ENCODE measurements at regions not wholly inside any gene's neighbourhood (a gene's known extent, or its start where the extent isn't known, plus 50 kb on each side); places are given as distances from the start of the nearest gene placed in this dataset.

DNA sequence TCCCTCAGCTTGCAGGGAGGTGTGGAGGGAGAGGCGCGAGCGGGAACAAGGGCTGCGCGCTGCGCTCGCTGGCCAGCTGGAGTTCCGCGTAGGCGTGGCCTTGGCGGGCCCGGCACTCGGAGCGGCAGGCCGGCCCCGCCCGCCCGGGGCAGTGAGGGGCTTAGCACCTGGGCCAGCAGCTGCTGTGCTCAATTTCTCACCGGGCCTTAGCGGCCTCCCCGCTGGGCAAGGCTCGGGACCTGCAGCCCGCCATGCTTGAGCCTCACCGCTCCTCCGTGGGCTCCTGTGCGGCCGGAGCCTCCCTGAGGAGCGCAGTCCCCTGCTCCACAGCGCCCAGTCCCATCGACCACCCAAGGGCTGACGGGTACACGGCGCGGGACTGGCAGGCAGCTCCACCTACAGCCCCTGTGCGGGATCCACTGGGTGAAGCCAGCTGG lies 1516.4 kb downstream of the EFNA5 start:
- no peak for DNase-seq

DNA sequence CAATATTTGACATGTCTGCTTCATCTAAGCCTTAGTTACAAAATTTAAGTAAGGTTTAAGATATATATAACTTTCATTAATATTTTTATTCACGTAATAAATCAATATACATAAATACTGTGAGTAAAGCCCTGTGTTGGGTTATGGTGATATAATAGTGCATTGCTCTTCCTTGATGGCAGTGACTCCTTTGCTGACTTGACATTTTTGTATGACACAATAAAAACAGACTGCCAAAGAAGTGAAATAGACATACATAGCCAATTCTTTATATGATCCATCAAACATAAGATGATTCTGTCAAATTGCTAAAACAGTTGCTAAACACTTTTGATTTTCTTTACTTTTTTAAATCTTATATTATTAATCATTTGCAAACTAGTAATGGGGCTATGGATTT lies 1518.2 kb downstream of the EFNA5 start:
- no peak for DNase-seq

DNA sequence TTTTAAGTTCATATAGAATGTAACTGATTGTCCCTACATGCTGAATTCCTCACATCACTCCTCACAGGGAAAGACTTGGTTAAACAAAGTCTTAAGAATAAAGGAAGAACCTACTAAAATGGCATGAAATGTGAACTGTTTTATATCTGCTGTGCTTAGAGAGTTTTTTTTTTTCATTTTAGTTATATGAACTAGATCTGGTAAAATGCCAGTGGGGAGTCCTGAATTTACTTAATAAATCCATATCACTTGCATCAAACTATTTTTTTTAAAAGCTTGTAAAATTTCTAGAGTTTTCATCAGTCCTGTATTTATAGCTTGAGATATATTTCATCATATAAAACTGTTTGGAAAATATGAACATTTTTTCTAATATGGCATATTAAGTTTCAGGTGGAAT lies 1528.6 kb downstream of the EFNA5 start:
- DNase-seq: no peak

GRCh38 chr5:106140101-106140500 lies 1530.6 kb downstream of the EFNA5 start:
- DNase-seq: no peak

GRCh38 chr5:106136061-106136460 lies 1534.7 kb downstream of the EFNA5 start:
- no peak for DNase-seq

DNA sequence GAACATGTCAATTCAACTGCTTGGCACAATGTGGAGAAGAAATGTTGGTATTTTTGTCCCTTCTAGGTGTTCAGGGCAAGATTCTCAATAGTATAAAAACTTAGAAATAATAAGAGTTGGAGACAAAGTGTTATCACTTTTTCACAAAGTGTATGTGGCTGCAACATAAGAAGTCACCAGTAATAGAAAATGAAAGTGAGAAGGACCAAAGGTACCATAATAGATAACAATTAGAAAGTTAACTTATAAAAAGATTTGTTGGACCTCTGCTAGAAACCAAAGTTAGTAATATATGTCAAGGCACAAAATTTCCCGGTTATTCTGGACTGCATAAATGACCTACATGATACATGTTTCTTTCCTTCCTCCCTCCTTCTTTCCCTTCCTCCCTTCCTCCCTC lies 1535.3 kb downstream of the EFNA5 start:
- no peak for DNase-seq

- no peak for DNase-seq
Measured at GRCh38 chr5:106134549-106134948, 1536.2 kb downstream of the EFNA5 start.

- DNase-seq: no peak
Measured at GRCh38 chr5:106127985-106128384, 1542.8 kb downstream of the EFNA5 start.

GRCh38 chr5:106127341-106127781 lies 1543.4 kb downstream of the EFNA5 start:
- no peak for DNase-seq

GRCh38 chr5:106121972-106122605 lies 1548.6 kb downstream of the EFNA5 start:
- no peak for DNase-seq

DNA sequence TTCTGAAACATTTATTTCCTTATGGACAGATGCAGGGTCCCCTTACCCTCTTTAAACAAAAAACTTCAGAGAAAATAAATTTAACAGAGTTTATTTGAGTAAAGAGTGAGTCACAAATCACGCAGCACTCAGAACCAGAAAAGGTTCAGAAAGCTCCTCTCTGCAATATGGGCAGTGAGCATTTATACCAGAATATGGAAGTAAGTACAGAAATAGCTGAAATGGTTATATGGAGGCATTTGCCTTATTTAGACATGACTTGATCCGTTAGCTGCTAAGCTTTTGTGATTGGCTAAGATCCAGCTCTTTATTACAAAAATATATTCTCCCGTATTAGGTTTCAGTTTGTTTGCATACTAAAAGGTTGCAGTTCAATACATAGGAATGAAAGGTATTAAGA lies 1554.1 kb downstream of the EFNA5 start:
- DNase-seq: no peak

- no peak for DNase-seq
Measured at GRCh38 chr5:106113922-106114321, 1556.8 kb downstream of the EFNA5 start.

- no peak for DNase-seq
Measured at GRCh38 chr5:106106384-106106783, 1564.4 kb downstream of the EFNA5 start.

GRCh38 chr5:106097340-106097739 lies 1573.4 kb downstream of the EFNA5 start:
- no peak for DNase-seq

GRCh38 chr5:106094839-106095238 lies 1575.9 kb downstream of the EFNA5 start:
- DNase-seq: no peak

DNA sequence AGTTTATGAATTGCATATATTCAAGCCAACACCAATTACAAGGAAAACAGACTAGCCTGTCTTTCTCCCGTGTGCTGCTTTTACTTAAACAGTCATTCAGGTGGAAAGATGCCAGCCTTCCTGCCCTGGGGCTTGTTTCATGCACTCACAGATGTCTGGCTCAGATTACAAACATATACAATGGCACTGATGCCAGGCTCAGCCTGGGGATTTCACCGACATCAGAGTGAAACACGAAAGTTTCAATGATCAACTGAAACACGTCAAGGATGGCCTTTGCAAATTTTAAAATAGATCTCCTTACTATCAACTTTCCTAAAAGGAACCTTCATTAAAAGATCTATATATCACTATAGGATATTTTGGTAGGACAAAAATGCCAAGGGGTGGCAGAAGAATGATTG lies 1576.5 kb downstream of the EFNA5 start:
- DNase-seq: no peak

DNA sequence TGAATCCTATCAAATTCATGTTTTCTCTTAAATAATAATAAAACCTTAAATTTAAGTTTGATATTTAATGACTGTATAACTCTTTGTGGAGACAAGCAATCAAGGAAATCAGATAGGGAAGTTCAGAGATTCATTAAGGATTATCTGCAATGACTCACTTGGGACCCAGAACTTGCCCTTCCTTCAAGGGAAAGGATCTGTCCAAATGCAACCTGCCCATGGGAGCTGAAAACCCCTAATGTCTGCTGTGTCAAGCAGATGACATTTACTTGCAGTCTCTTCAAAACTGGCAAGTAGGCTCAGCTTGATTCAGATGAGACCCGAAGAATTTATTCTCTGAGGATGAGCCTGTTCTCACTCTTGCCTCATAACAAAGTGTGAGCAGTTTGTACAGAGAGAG lies 1577.6 kb downstream of the EFNA5 start:
- DNase-seq: no peak

DNA sequence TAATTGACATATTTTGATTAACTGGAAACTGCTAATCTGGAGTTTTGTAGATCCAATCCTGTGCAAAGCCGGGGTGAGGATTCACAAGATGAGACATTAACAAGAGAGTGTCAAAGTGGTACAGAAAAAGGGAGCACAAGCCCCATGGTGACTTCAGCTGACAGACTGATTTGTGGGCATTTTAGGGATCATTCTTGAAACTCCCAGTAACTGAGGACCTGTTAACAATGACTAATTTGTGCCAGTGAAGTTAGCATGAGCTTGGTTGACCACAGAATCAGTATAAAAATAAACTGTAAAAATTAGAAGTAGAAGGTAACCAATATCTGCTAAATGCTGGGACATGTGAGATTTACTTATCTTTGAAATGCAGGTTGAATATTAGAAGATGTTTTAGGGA lies 1578.3 kb downstream of the EFNA5 start:
- no peak for DNase-seq

GRCh38 chr5:106089073-106089472 lies 1581.7 kb downstream of the EFNA5 start:
- DNase-seq: no peak

GRCh38 chr5:106088462-106088861 lies 1582.3 kb downstream of the EFNA5 start:
- DNase-seq: no peak

- DNase-seq: no peak
Measured at GRCh38 chr5:106086352-106086751, 1584.4 kb downstream of the EFNA5 start.

DNA sequence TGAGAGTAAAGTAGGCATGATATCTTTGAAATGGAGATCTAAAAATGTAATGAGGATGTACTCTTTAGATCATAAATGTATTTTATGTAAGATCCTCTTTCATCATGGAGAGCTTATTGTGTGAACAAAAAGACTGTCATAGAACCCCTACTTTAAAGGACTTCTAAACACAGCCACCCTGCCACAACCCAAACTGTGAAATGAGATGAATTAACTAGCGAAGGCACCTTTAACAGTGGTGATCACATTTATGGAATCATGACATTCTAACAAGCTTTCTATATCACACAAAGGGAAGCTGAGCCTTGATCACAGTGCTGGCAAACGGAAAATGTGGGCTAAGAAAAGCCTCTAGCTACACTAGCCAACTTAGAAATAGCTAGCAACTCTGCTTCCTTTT lies 1585.2 kb downstream of the EFNA5 start:
- DNase-seq: no peak

DNA sequence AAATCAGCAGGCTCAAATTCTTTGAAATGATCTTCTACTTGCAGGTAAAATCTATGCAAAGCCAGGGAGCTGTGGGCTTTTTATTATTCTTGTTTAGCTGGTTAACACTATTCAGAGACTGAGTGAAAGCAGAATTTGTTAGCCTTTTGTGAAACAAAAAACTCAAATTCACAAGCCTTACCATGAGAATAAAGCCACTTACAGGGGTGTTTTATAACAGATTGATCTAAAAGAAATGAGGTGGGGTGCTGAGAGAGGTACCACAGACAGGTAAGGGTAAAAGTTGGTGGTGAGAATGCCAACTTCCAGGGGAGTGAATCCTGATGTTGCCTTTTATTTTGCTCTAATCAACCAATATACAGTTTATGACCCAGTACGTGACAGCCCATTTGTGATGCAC lies 1585.6 kb downstream of the EFNA5 start:
- no peak for DNase-seq

GRCh38 chr5:106080535-106080934 lies 1590.2 kb downstream of the EFNA5 start:
- DNase-seq: no peak

All from anterior cingulate cortex (tissue), 58 donors.